ENCODE measurements at regions not wholly inside any gene's neighbourhood (a gene's known extent, or its start where the extent isn't known, plus 50 kb on each side); places are given as distances from the start of the nearest gene placed in this dataset.

DNA sequence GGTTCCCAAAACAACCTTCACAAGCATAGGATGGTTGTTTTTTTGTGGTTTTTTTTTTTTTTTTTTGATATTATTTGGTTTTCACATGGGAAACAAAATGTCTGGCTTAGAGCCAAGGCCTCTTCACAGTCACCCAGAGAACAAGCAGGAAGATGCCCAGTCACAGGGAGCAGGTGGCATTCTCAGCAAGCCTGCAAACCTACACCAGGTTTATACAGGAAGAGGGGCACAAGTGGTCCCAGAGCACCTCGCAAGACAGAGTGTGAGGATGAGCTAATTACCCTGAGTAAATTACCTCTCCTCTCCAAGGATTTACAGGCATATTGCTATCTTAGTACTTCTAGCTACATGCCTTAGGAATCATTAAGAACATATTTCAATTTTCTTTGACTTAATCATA, 1375.6 kb downstream of the EFNB2 start:
- TF ChIP-seq POLR2A (IDR thresholded peaks at IDR 0.05; ENCODE audit: low read depth, low read length) (no peak), POLR2AphosphoS5 (IDR thresholded peaks at IDR 0.05; ENCODE audit: low read depth, low read length) (no peak), TAF1 (IDR thresholded peaks at IDR 0.05; ENCODE audit: borderline replicate concordance, low read depth, low read length) (no peak)

Data from GM12892 (cell line).